Stimulated activated CD4-positive, alpha-beta T cell treated with anti-CD3 and anti-CD28 coated beads, Interleukin-1b, Interleukin-23, amount 100 ng/mL, for 24 hours (primary cell): ENCODE measurements at regions not wholly inside any gene's neighbourhood (a gene's known extent, or its start where the extent isn't known, plus 50 kb on each side); places are given as distances from the start of the nearest gene placed in this dataset.

Source experiments
- DNase-seq, 4 experiments: peaks; one replicate each; pipeline ENCODE4 v3.0.0-alpha.2; 2020; ENCODE audit warnings: low read depth in 4 of 4, low spot score in 1 of 4

- DNase-seq, result no peak
Observed at GRCh38 chr7:156106107-156106426, 293.8 kb upstream of the SHH start.

- DNase-seq, result no peak
Observed at GRCh38 chr7:156105337-156106106, 293.3 kb upstream of the SHH start.

GRCh38 chr7:156104501-156105336 is 292.5 kb upstream of the SHH start:
- no peak for DNase-seq

GRCh38 chr7:156102267-156102666 is 290.0 kb upstream of the SHH start:
- DNase-seq, result no peak

- no peak for DNase-seq
Observed at GRCh38 chr7:156101355-156101754, 289.1 kb upstream of the SHH start.

- DNase-seq, result no peak
Observed at GRCh38 chr7:156100086-156100485, 287.8 kb upstream of the SHH start.

- DNase-seq, result no peak
Observed at GRCh38 chr7:156099085-156099484, 286.8 kb upstream of the SHH start.

GRCh38 chr7:156096771-156097538 is 284.7 kb upstream of the SHH start:
- DNase-seq, result no peak

- no peak for DNase-seq
Observed at GRCh38 chr7:156095908-156096539, 283.8 kb upstream of the SHH start.

GRCh38 chr7:156094350-156095146 is 282.3 kb upstream of the SHH start:
- no peak for DNase-seq

GRCh38 chr7:156092307-156092706 is 280.0 kb upstream of the SHH start:
- DNase-seq, result no peak

- no peak for DNase-seq
Observed at GRCh38 chr7:156091519-156092080, 279.3 kb upstream of the SHH start.

GRCh38 chr7:156090988-156091387 is 278.7 kb upstream of the SHH start:
- no peak for DNase-seq

GRCh38 chr7:156089222-156089621 is 277.0 kb upstream of the SHH start:
- DNase-seq, result no peak

GRCh38 chr7:156088115-156088514 is 275.9 kb upstream of the SHH start:
- no peak for DNase-seq

GRCh38 chr7:156082048-156083040 is 270.1 kb upstream of the SHH start:
- DNase-seq, result no peak

- no peak for DNase-seq
Observed at GRCh38 chr7:156080596-156080995, 268.3 kb upstream of the SHH start.

GRCh38 chr7:156080046-156080445 is 267.8 kb upstream of the SHH start:
- DNase-seq, result no peak

- no peak for DNase-seq
Observed at GRCh38 chr7:156079156-156079555, 266.9 kb upstream of the SHH start.
